Brain microvascular endothelial cell (primary cell): ENCODE measurements at regions not wholly inside any gene's neighbourhood (a gene's known extent, or its start where the extent isn't known, plus 50 kb on each side); places are given as distances from the start of the nearest gene placed in this dataset.

Experiments used
- DNase-seq: peaks from one replicate; pipeline ENCODE4 v3.0.0-alpha.2; 2020
- H3K27ac ChIP-seq: fragments of 250-450 bp; sonication (Bioruptor Pico); 2 replicates; pipeline ENCODE4 v1.5.1; 2020; ENCODE audit warnings: mild to moderate bottlenecking, moderate library complexity
- H3K27me3 ChIP-seq: fragments of 250-450 bp; sonication (Bioruptor Pico); replicated peaks from 2 replicates; pipeline ENCODE4 v1.5.1; 2020; ENCODE audit warnings: mild to moderate bottlenecking
- H3K36me3 ChIP-seq: fragments of 250-450 bp; sonication (Bioruptor Pico); replicated peaks from 2 replicates; pipeline ENCODE4 v1.5.1; 2020; ENCODE audit warnings: mild to moderate bottlenecking
- H3K4me3 ChIP-seq: 2 replicates; pipeline ENCODE4 v1.5.1; 2011; ENCODE audit warnings: low read depth, mild to moderate bottlenecking, control low read depth, low read length, moderate library complexity
- in situ Hi-C: cut with HindIII; loops from 2 replicates; pipeline ENCODE4 v1.10.0; 2017; ENCODE audit warnings: low sequenced_read_pairs, low pct_ligation_motif_present
- TF ChIP-seq, protein P1 (sequence below): IDR thresholded peaks from 2 replicates; pipeline ENCODE4 v1.5.1; 2011; ENCODE audit warnings: low read depth, mild to moderate bottlenecking, moderate library complexity, low read length, control low read depth, inconsistent platforms; ENCODE audit errors: missing control alignments

DNA sequence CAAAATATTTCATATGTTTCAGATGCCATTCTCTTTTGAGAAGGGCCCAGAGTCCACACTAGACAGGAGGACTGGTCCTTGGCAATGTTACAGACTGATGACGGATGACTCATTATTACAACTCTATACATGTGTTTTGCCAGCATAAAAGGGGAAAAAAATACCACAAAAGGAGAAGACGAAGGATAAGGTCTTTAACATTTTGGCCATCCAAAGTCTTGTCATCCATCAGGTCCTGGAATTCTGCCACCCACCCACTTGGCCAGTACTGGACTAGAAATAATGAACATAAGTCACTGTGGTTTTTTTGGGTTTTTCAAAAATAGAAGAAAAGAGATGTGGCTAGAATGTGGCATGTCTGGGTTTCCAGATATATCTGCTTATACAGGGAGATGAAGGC, 57.7 kb upstream of the BDNF start:
- Histone ChIP-seq H3K27ac (no peak overlapping the region), H3K27me3 (no peaks in the 10 kb centered on the region), H3K36me3 (no peaks in the 10 kb centered on the region), H3K4me3 (no peak overlapping the region)
- DNase-seq: peak; percentile 62
- in situ Hi-C loops: no loop called here
- TF ChIP-seq, protein P1, sequence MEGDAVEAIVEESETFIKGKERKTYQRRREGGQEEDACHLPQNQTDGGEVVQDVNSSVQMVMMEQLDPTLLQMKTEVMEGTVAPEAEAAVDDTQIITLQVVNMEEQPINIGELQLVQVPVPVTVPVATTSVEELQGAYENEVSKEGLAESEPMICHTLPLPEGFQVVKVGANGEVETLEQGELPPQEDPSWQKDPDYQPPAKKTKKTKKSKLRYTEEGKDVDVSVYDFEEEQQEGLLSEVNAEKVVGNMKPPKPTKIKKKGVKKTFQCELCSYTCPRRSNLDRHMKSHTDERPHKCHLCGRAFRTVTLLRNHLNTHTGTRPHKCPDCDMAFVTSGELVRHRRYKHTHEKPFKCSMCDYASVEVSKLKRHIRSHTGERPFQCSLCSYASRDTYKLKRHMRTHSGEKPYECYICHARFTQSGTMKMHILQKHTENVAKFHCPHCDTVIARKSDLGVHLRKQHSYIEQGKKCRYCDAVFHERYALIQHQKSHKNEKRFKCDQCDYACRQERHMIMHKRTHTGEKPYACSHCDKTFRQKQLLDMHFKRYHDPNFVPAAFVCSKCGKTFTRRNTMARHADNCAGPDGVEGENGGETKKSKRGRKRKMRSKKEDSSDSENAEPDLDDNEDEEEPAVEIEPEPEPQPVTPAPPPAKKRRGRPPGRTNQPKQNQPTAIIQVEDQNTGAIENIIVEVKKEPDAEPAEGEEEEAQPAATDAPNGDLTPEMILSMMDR: no peak

DNA sequence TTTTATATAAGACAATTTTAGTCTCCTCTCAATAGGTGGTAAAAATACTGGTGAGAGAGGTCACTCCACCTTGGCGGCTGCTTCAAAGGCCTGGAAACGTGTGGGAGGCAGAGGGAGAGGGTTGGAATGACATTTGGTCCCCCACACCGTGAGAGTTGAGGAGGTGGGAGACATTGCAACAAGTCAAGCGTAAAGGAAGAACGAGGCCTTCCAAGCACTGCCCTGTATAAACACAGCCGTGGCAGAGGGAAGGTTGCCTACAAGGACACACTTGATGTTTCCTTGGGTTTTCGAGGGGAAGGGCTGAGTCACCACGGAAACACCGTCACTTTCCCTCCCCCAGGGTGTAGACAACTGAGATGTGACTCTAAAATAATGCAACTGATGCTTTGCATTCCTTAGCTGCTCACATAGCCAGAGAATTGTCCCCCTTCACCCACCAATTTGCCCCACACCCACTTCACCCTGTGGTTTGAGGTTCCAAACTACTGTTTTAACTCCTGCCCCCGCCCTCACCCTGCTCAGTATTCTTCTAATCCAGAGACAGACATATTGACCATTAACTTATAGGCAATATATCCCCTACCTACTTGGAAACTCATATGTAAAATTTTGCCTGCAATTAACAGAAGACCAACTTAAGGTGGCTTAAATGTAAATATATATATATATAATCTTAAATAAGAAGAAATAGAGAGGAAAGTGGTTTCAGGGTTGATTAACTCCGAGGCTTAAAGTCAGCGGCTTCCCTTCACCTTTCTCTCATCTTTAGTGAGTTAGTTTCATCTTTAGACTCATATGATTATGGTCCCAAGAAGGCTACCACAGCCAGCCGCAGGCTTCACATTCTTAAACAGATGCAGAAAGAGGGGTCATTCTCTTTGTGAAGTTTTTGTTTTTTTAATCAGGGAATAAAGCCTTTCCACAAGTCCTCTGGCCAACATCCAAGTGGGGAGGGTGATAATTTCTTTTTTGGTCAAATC, 54.1 kb upstream of the BDNF start:
- TF ChIP-seq, protein P1: no peak
- in situ Hi-C loops: no loop called here
- Histone ChIP-seq H3K27me3 (no peaks in the 10 kb centered on the region), H3K4me3 (no peak overlapping the region), H3K27ac (no peak overlapping the region), H3K36me3 (no peaks in the 10 kb centered on the region)
- DNase-seq: peak; percentile 82
